Suprapubic skin (tissue), 4 donors: ENCODE measurements at regions not wholly inside any gene's neighbourhood (a gene's known extent, or its start where the extent isn't known, plus 50 kb on each side); places are given as distances from the start of the nearest gene placed in this dataset.

Experiments
- CTCF ChIP-seq, 2 donors: fragments of 200-600 bp in 1 of 2; fragments of 450-650 bp in 1 of 2; sonication (generic) in 1 of 2; IDR thresholded peaks; one replicate each; pipeline ENCODE4 v1.5.1; 2016 to 2019; ENCODE audit warnings: antibody characterized with exemption in 2 of 2, mild to moderate bottlenecking in 1 of 2, moderate library complexity in 1 of 2
- POLR2A ChIP-seq, 2 donors: fragments of 450-650 bp; IDR thresholded peaks; one replicate each; pipeline ENCODE4 v1.6.1; 2017; ENCODE audit warnings: antibody characterized with exemption in 2 of 2, mild to moderate bottlenecking in 2 of 2, moderate library complexity in 2 of 2
- POLR2AphosphoS5 ChIP-seq, 3 donors: sonication (generic); formaldehyde crosslinking; IDR thresholded peaks; one replicate each; pipeline ENCODE4 v1.6.1; 2017; ENCODE audit warnings: antibody characterized with exemption in 3 of 3

DNA sequence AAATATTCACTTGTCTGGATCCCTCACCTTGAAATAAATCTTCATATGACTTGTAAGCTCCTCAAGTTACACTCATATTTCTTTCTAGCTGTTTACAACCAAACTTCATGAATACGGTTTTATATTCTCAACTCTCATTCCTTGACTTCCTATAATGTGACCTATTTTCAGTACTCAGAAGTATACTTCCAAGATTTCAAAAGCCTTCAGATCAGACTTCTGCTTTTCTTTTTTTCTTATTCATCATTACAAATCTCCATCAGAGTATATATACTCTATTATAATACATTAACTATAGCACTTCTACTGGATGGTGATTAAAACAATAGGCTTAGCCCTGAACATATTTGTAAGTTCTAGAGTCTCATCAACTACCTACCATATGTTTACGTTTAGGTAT is 123.6 kb upstream of the ALCAM start:
- TF ChIP-seq CTCF (IDR thresholded peaks at IDR 0.05) (no peak), POLR2AphosphoS5 (IDR thresholded peaks at IDR 0.05) (no peak), POLR2A (IDR thresholded peaks at IDR 0.05) (no peak)
